HepG2 (cell line): ENCODE measurements at regions not wholly inside any gene's neighbourhood (a gene's known extent, or its start where the extent isn't known, plus 50 kb on each side); places are given as distances from the start of the nearest gene placed in this dataset.

ENCODE experiments used
- ATAC-seq: fragments of 200-7000 bp; cut with Tn5 transposase; 3 replicates; pipeline ENCODE4 v1.9.1; 2020; ENCODE audit warnings: mild to moderate bottlenecking, moderate library complexity
- BruUV-seq: library from RNA; stranded (reverse); fragments of 400-500 nt; replicated peaks from 2 replicates; lab custom pipeline; 2021; lab: Mats Ljungman, UMichigan
- CTCF ChIA-PET: fragments of 300-600 bp; formaldehyde crosslinking; extraction: SDS; loops from one replicate; lab custom pipeline; 2021; ENCODE audit warnings: low total read pairs, inconsistent platforms, low intra/inter-chr PET ratio; lab: Yijun Ruan, JAX
- POLR2A ChIA-PET: fragments of 350-600 bp; sonication (Branson Sonifier 250); formaldehyde crosslinking; loops from one replicate; lab custom pipeline; 2020; ENCODE audit warnings: antibody characterized with exemption, inconsistent platforms; lab: Yijun Ruan, JAX
- DNase-seq: peaks from one replicate; pipeline ENCODE4 v3.0.0-alpha.2; 2015; ENCODE audit warnings: low spot score
- FAIRE-seq: peaks from 3 replicates; lab custom pipeline; 2011; peaks lifted over from hg19 to GRCh38; lab: Jason Lieb, UNC
- H2AFZ ChIP-seq: one replicate; pipeline ENCODE4 v1.6.1; 2011; ENCODE audit warnings: low read length, inconsistent platforms
- H3K27ac ChIP-seq: fragments of 300-600 bp; 3 replicates; pipeline ENCODE4 v1.8.0; 2011; ENCODE audit warnings: mixed run types, mild to moderate bottlenecking, mixed read lengths, low read length, inconsistent platforms; ENCODE audit not compliant: insufficient read depth; ENCODE audit errors: extremely low read length
- H3K27me3 ChIP-seq, 2 experiments: fragments of 200-600 bp in 1 of 2; 2 replicates in 1 of 2; 3 replicates in 1 of 2; pipeline versions ENCODE4 v1.6.0 to v1.8.0; 2011; ENCODE audit warnings: low read length in 2 of 2, mild to moderate bottlenecking in 2 of 2, moderate library complexity in 2 of 2, inconsistent platforms in 1 of 2; ENCODE audit not compliant: insufficient read depth in 2 of 2, control insufficient read depth in 1 of 2
- H3K36me3 ChIP-seq, 2 experiments: fragments of 200-600 bp in 1 of 2; replicated peaks in 1 of 2; 2 replicates in 1 of 2; 3 replicates in 1 of 2; pipeline versions ENCODE4 v1.5.1 to v1.8.0; 2011; ENCODE audit warnings: low read length in 2 of 2, inconsistent platforms in 1 of 2; ENCODE audit not compliant: insufficient read depth in 2 of 2, control insufficient read depth in 1 of 2
- H3K4me1 ChIP-seq: 2 replicates; pipeline ENCODE4 v1.5.1; 2012; ENCODE audit warnings: low read length, inconsistent platforms; ENCODE audit not compliant: insufficient read depth
- H3K4me2 ChIP-seq: 2 replicates; pipeline ENCODE4 v1.6.0; 2011; ENCODE audit warnings: low read depth, low read length, inconsistent platforms
- H3K4me3 ChIP-seq, 3 experiments: fragments of 200-600 bp in 1 of 3; sonication (generic), shearing (Covaris generic) in 1 of 3; replicated peaks in 1 of 3; 2 replicates each; pipeline ENCODE4 v1.5.1; 2011 to 2016; ENCODE audit warnings: low read length in 3 of 3, inconsistent platforms in 2 of 3, low read depth in 2 of 3, mild to moderate bottlenecking in 2 of 3, control low read depth in 1 of 3, mixed read lengths in 1 of 3; ENCODE audit not compliant: insufficient read depth in 1 of 3
- H3K79me2 ChIP-seq: one replicate; pipeline ENCODE4 v1.6.1; 2011; ENCODE audit warnings: low read length, inconsistent platforms; ENCODE audit not compliant: insufficient read depth
- H3K9ac ChIP-seq: 2 replicates; pipeline ENCODE4 v1.6.0; 2011; ENCODE audit warnings: mild to moderate bottlenecking, low read depth, low read length, inconsistent platforms; ENCODE audit not compliant: insufficient read depth
- H3K9me3 ChIP-seq: 2 replicates; pipeline ENCODE4 v1.5.1; 2012; ENCODE audit warnings: mild to moderate bottlenecking, low read length
- H4K20me1 ChIP-seq: 2 replicates; pipeline ENCODE4 v1.6.0; 2011; ENCODE audit warnings: inconsistent platforms, mild to moderate bottlenecking, low read length, moderate library complexity; ENCODE audit not compliant: insufficient read depth
- CEBPB ChIP-seq: IDR thresholded peaks from 2 replicates; pipeline ENCODE4 v1.6.1; 2011; ENCODE audit warnings: low read depth, low read length, improper control_type of control experiment, borderline replicate concordance
- CEBPZ ChIP-seq: IDR thresholded peaks from 2 replicates; pipeline ENCODE4 v1.6.1; 2012; ENCODE audit warnings: low read length, improper control_type of control experiment
- GABPA ChIP-seq, 2 experiments: IDR thresholded peaks; 2 replicates each; pipeline ENCODE4 v1.6.1; 2011 to 2016; ENCODE audit warnings: low read depth in 2 of 2, low read length in 1 of 2, missing biosample characterization in 1 of 2, missing genetic modification characterization in 1 of 2
- GTF3A ChIP-seq: sonication (generic); formaldehyde crosslinking; conservative IDR thresholded peaks from 2 replicates; pipeline ENCODE4 v1.4.0; 2020; ENCODE audit warnings: mild to moderate bottlenecking, missing genetic modification reagents
- JUNB ChIP-seq: sonication (generic); formaldehyde crosslinking; IDR thresholded peaks from 2 replicates; pipeline ENCODE4 v1.8.0; 2022; ENCODE audit warnings: missing genetic modification reagents, mild to moderate bottlenecking, borderline replicate concordance
- MTF1 ChIP-seq: sonication (generic); formaldehyde crosslinking; IDR thresholded peaks from 2 replicates; pipeline ENCODE4 v1.5.0; 2020; ENCODE audit warnings: missing genetic modification reagents
- NFIC ChIP-seq: IDR thresholded peaks from 2 replicates; pipeline ENCODE4 v1.6.1; 2012; ENCODE audit warnings: mild to moderate bottlenecking, low read length, inconsistent platforms
- NFKB2 ChIP-seq: sonication (generic); formaldehyde crosslinking; IDR thresholded peaks from 2 replicates; pipeline ENCODE4 v1.4.0; 2020; ENCODE audit warnings: missing genetic modification reagents, borderline replicate concordance
- SIX4 ChIP-seq: sonication (generic); formaldehyde crosslinking; IDR thresholded peaks from 2 replicates; pipeline ENCODE4 v1.4.0; 2020; ENCODE audit warnings: missing genetic modification reagents
- TCF7 ChIP-seq: sonication (generic); IDR thresholded peaks from 2 replicates; pipeline ENCODE4 v1.6.1; 2016; ENCODE audit warnings: antibody characterized with exemption, low read depth
- ZNF510 ChIP-seq: sonication (generic); formaldehyde crosslinking; IDR thresholded peaks from 2 replicates; pipeline ENCODE4 v1.4.0; 2020; ENCODE audit warnings: low read depth, mild to moderate bottlenecking, missing genetic modification reagents
- ZNF670 ChIP-seq: sonication (generic); formaldehyde crosslinking; IDR thresholded peaks from 2 replicates; pipeline ENCODE4 v1.8.0; 2022; ENCODE audit warnings: mild to moderate bottlenecking, missing genetic modification reagents, borderline replicate concordance
- ZNF720 ChIP-seq: sonication (generic); formaldehyde crosslinking; IDR thresholded peaks from 2 replicates; pipeline ENCODE4 v1.4.0; 2020; ENCODE audit warnings: missing genetic modification reagents
- ZSCAN20 ChIP-seq: sonication (generic); formaldehyde crosslinking; IDR thresholded peaks from 2 replicates; pipeline ENCODE4 v1.4.0; 2020; ENCODE audit warnings: missing genetic modification reagents, mild to moderate bottlenecking, borderline replicate concordance
- WGBS: methylation state at CpG from one replicate; pipeline ENCODE4 v1.1.6; 2017; ENCODE audit warnings: low lambda C conversion rate; 5-methylcytosine and 5-hydroxymethylcytosine counted together
- in situ Hi-C: cut with HindIII; loops from 2 replicates; pipeline ENCODE4 v1.10.0; 2017; ENCODE audit warnings: low pct_unique_long_range_greater_than_20kb; ENCODE audit not compliant: extremely low pct_ligation_motif_present
- intact Hi-C: fragments of 100-400 bp; cut with micrococcal nuclease; formaldehyde crosslinking; loops from one replicate; pipeline ENCODE4 v1.10.0; 2022; ENCODE audit not compliant: unreplicated experiment
- TF ChIP-seq, protein P1 (sequence below): IDR thresholded peaks from 2 replicates; pipeline ENCODE4 v1.6.1; 2016; ENCODE audit warnings: missing compliant biosample characterization, missing genetic modification reagents, borderline replicate concordance

DNA sequence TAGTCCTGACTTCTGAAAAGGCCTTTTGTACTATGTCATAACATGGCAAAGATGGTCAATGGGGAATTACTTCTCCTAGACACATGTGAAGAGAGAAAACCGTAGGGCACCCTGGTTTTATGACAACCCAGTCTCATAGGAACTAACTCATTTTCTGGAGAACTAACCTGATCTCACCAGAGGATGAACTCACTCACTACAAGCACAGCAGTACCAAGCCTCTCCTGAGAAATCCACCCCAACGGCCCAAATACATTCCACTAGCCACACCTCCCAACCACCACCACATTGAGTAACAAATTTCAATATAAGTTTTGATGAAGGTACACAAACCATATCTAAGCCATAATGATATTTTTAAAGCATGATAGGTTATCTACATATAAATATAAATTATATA, 909.3 kb upstream of the CDH10 start:
- ATAC-seq = no peak

DNA sequence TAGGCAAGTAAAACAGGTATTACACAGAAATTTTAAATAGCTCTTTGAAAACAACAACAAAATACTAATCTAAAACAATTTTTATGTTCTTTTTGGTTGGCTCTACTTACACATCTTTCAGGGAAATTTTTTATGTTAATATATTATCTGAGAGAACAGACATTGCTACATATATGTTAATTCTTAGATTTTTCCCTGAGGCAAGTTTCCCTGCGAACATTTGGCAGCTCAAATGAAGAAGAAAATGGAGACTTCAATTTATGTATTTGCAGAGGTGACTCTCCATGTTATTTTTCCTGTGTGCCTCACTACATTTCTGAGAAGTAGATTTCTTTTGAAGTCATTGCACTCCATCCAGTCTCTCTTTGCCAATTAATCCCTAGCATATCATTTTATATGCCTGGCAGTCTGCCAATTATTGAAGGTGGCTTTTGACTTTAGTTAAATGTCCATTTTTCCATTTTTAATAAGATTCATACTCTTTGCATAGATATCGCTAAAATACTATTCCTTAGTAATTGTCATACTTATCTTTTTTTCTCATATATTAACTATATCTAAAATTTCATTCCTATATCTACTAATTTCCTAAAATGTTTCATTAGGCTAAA, 908.2 kb upstream of the CDH10 start:
- CTCF ChIA-PET = no interaction called here
- no peak for TF ChIP-seq NFIC
- no peak for TF ChIP-seq JUNB
- no peak for TF ChIP-seq GTF3A (CRISPR knock-in tag)
- TF ChIP-seq MTF1 = no peak
- TF ChIP-seq GABPA (IDR thresholded peaks at IDR 0.05; ENCODE audit: low read depth, low read length) = no peak
- TF ChIP-seq GABPA (CRISPR knock-in tag; IDR thresholded peaks at IDR 0.05; ENCODE audit: low read depth) = no peak
- TF ChIP-seq, protein P1, sequence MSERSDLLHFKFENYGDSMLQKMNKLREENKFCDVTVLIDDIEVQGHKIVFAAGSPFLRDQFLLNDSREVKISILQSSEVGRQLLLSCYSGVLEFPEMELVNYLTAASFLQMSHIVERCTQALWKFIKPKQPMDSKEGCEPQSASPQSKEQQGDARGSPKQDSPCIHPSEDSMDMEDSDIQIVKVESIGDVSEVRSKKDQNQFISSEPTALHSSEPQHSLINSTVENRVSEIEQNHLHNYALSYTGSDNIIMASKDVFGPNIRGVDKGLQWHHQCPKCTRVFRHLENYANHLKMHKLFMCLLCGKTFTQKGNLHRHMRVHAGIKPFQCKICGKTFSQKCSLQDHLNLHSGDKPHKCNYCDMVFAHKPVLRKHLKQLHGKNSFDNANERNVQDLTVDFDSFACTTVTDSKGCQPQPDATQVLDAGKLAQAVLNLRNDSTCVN (CRISPR knock-in tag) = no peak
- no peak for TF ChIP-seq CEBPB
- TF ChIP-seq SIX4 (CRISPR knock-in tag) = no peak
- no peak for TF ChIP-seq ZNF670 (CRISPR knock-in tag)
- no peak for TF ChIP-seq ZNF720 (CRISPR knock-in tag)
- no peak for TF ChIP-seq ZSCAN20
- no peak for TF ChIP-seq NFKB2 (CRISPR knock-in tag)
- TF ChIP-seq ZNF510 (CRISPR knock-in tag) = no peak
- no peak for TF ChIP-seq CEBPZ

More for the DNA sequence above, 909.3 kb upstream of the CDH10 start:
- no peak for DNase-seq
- Histone ChIP-seq H2AFZ (no peak overlapping the region), H3K27ac (no peak overlapping the region), H3K4me3 (no peak overlapping the region), H3K9ac (no peak overlapping the region), H3K9me3 (peaks cover 6% of the 10 kb centered on the region), H4K20me1 (no peaks in the 10 kb centered on the region), H3K79me2 (no peaks in the 10 kb centered on the region), H3K4me1 (no peaks in the 10 kb centered on the region), H3K27me3 (no peaks in the 10 kb centered on the region), H3K4me2 (no peak overlapping the region), H3K36me3 (no peaks in the 10 kb centered on the region)
- ChIA-PET CTCF (no interaction called here), POLR2A (no interaction called here)
- in situ Hi-C loops = no loop called here
- TF ChIP-seq TCF7 = no peak
- intact Hi-C loops = no loop called here
- WGBS = 5% methylated on average over 2 of the region's 2 CpGs
- no TSS peak for BruUV-seq
- no peak for FAIRE-seq

More for the DNA sequence above, 908.2 kb upstream of the CDH10 start:
- Histone ChIP-seq H2AFZ (no peak overlapping the region), H3K4me3 (no peak overlapping the region), H3K9me3 (peaks cover 6% of the 10 kb centered on the region), H3K27me3 (no peaks in the 10 kb centered on the region), H3K4me2 (no peak overlapping the region), H3K4me1 (no peaks in the 10 kb centered on the region), H3K27ac (no peak overlapping the region), H3K36me3 (no peaks in the 10 kb centered on the region), H3K79me2 (no peaks in the 10 kb centered on the region), H3K9ac (no peak overlapping the region), H4K20me1 (no peaks in the 10 kb centered on the region)
- FAIRE-seq (no peak), ATAC-seq (no peak), DNase-seq (no peak)
- no TSS peak for BruUV-seq
- in situ Hi-C loops = no loop called here
- WGBS = 45% methylated on average over 2 of the region's 2 CpGs
- POLR2A ChIA-PET = no interaction called here
- intact Hi-C loops = no loop called here
